Effector CD4-positive, alpha-beta T cell (primary cell): ENCODE measurements at regions not wholly inside any gene's neighbourhood (a gene's known extent, or its start where the extent isn't known, plus 50 kb on each side); places are given as distances from the start of the nearest gene placed in this dataset.

Experiments used
- DNase-seq: peaks from one replicate; pipeline ENCODE4 v3.0.0-alpha.2; 2020

DNA sequence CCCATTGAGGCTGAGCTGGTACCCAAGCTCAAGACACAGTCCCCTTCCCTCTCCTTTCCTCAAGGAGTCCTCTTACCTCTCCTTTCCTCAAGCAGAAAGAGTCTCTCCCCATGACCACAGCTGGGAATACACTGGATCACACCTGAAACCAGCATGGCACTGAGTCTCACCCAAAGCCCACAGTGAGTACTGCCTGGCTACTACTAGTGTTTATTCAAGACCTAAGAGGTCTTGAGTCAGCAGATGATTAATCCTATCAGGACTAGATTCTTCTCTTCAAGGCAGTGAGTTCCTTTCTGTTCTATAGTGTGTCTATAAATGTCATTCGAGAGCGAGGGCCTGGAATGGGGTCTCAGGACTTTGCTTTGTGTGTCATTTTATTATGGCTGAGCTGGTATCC, 111.4 kb downstream of the METTL4 start:
- no peak for DNase-seq

DNA sequence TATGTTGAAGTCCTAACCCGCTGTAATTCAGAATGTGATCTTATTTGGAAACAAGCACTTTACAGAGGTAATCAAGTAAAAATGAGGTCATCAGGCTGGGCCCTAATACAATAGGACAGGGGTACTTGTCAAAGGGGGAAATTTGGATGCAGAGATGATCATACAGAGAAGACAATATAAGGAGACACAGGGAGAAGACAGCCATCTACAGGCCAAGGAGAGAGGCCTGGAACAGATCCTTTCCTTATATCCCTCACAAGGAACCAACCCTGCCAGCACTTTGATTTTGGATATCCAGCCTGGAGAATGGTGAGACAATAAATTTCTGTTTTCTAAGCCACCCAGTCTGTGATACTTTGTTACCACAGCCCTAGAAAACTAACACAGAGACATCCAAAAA, 104.3 kb downstream of the METTL4 start:
- DNase-seq, result no peak

DNA sequence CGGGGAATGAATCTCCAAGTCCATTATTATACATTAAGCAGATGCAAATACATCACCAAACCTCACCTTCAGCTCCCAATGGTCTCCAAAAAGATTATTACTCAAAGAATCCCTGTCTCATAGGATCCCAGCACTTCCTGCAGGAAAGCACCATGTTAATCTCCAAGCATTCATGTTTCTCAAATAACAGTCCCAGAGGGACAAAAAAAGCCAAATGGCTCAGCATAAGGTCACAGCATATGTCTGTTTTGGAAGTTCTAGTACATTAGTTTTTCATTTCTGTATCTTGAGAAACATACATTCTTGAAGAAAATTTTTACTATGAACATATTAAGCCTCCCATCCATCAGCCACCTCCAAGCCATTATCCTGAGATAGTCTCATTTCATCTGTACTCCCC, 103.3 kb downstream of the METTL4 start:
- DNase-seq, result no peak

DNA sequence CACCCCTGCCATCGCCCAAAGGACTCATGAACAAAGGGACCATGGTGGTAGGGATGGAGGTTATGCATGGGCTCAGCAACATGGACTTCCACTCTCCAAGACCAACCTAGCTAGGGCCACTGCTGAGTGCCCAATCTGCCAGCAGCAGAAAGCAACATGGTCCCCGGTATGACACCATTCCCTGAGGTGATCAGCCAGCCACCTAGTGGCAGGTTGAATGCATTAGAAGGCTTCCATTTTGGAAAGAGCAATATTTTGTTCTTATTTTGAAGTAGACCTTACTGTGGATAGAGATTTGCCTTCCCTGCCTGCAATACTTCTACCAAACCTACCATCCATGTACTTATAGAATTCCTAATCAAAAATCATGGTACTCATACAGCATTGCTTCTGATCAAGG, 99.8 kb downstream of the METTL4 start:
- no peak for DNase-seq

DNA sequence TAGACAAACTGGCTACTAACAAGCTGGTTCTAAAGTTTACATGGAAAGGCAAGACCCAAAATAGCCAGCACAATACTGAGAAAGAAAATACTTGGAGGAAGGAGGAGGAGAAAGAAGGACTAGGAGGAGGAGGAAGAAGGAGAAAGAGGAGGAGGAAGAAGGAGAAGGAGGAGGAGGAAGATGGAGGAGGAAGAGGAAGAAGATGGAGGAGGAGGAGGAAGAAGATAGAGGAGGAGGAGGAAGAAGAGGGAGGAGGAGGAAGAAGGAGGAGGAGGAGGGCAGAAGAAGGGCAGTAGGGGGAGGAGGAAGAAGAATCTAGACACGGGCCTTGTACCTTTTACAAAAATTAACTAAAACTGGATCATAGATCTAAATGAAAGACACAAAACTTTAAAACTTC, 92.6 kb downstream of the METTL4 start:
- no peak for DNase-seq

DNA sequence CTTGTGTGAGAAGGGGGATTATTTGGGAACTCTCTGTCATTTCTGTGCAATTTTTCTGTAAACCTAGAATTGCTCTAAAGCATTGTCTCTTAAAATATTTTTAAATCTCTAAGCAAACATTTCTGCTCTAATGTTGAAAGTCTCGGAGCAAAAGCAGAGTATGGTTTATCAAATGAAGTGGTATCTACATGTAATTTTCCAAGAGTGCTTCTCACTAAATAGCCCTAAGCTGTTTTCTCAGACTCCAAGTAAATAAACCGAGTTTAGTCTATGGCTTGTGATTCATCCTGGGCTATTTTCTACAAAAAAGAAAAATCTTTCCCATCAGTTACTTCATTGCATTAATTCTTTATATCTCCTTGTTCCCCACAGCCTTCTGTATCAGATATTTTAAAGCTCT, 90.8 kb downstream of the METTL4 start:
- DNase-seq, result no peak

DNA sequence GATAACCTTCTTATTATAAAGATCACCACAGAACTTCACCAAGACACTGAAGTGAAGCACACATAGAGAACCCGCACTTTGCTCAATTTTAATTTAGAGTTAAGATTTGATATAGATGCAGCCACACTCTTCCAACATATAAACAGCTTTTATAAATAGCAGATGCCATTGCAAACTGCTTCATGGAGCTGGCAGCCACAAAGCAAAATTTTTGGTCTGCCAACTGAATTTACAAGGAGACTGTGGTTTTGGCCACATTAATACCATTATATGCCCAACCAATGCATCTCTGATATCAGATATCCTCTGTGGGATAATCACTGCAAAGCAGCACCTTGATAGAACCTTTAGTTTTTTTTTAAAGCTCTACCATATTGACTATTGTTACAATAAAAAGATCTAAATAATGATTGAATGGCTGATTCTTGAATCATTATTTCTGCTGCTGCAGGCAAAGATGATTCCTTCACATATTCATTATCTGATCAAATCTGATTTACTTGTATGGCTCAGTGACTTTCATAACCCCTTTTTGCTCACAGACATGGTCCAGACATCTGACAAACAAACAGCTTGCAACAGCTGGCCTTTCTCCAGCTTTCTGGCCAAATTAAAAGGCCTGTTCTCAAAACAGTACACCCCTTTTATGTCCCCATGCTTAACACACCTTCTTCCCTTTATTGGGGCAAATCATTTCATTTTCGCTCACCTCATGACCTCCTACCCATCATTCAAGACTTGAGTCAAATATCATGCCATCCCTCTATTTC, 88.4 kb downstream of the METTL4 start:
- no peak for DNase-seq

DNA sequence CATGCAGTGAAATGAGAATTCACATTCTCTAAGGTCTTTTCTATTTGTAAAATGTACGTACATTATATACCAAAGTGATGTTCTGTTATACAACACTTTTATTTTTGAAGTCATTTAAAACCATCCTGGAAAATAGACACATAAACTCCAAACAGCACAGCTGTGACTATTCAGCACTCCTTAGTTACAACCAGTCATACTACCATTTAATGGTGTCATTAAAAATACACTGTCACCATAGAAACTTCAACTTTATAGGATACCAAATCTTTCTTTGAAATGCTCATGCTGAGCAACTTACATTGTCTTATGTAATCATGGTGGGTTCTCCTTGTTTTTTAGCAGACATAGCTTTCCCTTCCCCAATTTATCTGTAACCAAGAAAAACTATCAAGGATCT, 85.3 kb downstream of the METTL4 start:
- DNase-seq, result no peak

DNA sequence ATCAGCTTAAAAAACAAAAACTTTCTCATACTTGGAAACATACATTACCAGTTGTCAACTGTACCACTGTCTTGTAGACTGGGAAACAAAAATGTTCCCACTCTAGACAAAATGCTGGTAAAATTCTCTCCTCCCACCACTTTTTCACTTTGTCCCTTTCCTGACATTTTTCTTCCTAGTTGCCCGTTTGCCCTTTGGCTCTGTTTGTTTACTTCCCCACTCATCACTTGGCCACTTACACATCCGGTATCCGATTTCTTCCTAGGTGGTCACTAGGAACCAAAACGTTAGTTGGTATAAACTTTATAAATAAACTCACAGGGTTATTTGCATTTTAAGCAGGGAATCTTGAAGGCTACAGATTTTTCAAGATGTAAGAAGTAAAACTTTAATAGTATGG, 84.9 kb downstream of the METTL4 start:
- DNase-seq, result no peak
